HG03520 (cell line): ENCODE measurements at regions not wholly inside any gene's neighbourhood (a gene's known extent, or its start where the extent isn't known, plus 50 kb on each side); places are given as distances from the start of the nearest gene placed in this dataset.

Experiments
- ATAC-seq: cut with Tn5 transposase; IDR thresholded peaks from one replicate; pipeline ENCODE4 v1.9.1; 2021; ENCODE audit warnings: mild to moderate bottlenecking, moderate library complexity; ENCODE audit not compliant: unreplicated experiment

GRCh38 chr11:122062763-122063162, 53.3 kb downstream of the BLID start:
- ATAC-seq = no peak

GRCh38 chr11:122059565-122059964, 56.5 kb downstream of the BLID start:
- no peak for ATAC-seq

- no peak for ATAC-seq
Measured at GRCh38 chr11:122050021-122050690, 65.9 kb downstream of the BLID start.

- no peak for ATAC-seq
Measured at GRCh38 chr11:122048401-122048800, 67.6 kb downstream of the BLID start.

- no peak for ATAC-seq
Measured at GRCh38 chr11:122046846-122047245, 69.2 kb downstream of the BLID start.

- no peak for ATAC-seq
Measured at GRCh38 chr11:122046438-122046837, 69.6 kb downstream of the BLID start.

GRCh38 chr11:122045181-122045586, 70.8 kb downstream of the BLID start:
- ATAC-seq = no peak

GRCh38 chr11:122044086-122044485, 71.9 kb downstream of the BLID start:
- no peak for ATAC-seq

GRCh38 chr11:122042981-122043380, 73.0 kb downstream of the BLID start:
- no peak for ATAC-seq

GRCh38 chr11:122040464-122040863, 75.6 kb downstream of the BLID start:
- ATAC-seq = no peak

- no peak for ATAC-seq
Measured at GRCh38 chr11:122038543-122038942, 77.5 kb downstream of the BLID start.

- no peak for ATAC-seq
Measured at GRCh38 chr11:122037911-122038310, 78.1 kb downstream of the BLID start.

GRCh38 chr11:122036493-122036892, 79.5 kb downstream of the BLID start:
- ATAC-seq = no peak

- ATAC-seq = no peak
Measured at GRCh38 chr11:122036018-122036417, 80.0 kb downstream of the BLID start.

GRCh38 chr11:122033631-122034030, 82.4 kb downstream of the BLID start:
- no peak for ATAC-seq

GRCh38 chr11:122033193-122033592, 82.8 kb downstream of the BLID start:
- no peak for ATAC-seq

GRCh38 chr11:122032317-122032716, 83.7 kb downstream of the BLID start:
- ATAC-seq = no peak

GRCh38 chr11:122031813-122032212, 84.2 kb downstream of the BLID start:
- no peak for ATAC-seq

- ATAC-seq = no peak
Measured at GRCh38 chr11:122030286-122030685, 85.7 kb downstream of the BLID start.

- ATAC-seq = no peak
Measured at GRCh38 chr11:122028545-122028944, 87.5 kb downstream of the BLID start.

- no peak for ATAC-seq
Measured at GRCh38 chr11:122028036-122028435, 88.0 kb downstream of the BLID start.

- no peak for ATAC-seq
Measured at GRCh38 chr11:122025757-122026156, 90.3 kb downstream of the BLID start.

GRCh38 chr11:122024278-122024677, 91.7 kb downstream of the BLID start:
- no peak for ATAC-seq
